HL-60 (cell line): ENCODE measurements at regions not wholly inside any gene's neighbourhood (a gene's known extent, or its start where the extent isn't known, plus 50 kb on each side); places are given as distances from the start of the nearest gene placed in this dataset.

Experiments used
- DNase-seq, 2 experiments: peaks; one replicate each; pipeline ENCODE4 v3.0.0-alpha.2; 2010 to 2020; ENCODE audit warnings: low read depth in 1 of 2, low spot score in 1 of 2
- H3K27ac ChIP-seq: fragments of 250-450 bp; sonication (Bioruptor Pico); replicated peaks from 2 replicates; pipeline ENCODE4 v1.5.1; 2020; ENCODE audit warnings: mild to moderate bottlenecking, moderate library complexity
- H3K27me3 ChIP-seq: fragments of 250-450 bp; sonication (Bioruptor Pico); 2 replicates; pipeline ENCODE4 v1.5.1; 2021; ENCODE audit warnings: mild to moderate bottlenecking, moderate library complexity; ENCODE audit not compliant: insufficient read depth, poor library complexity, severe bottlenecking
- H3K4me3 ChIP-seq: replicated peaks from 2 replicates; pipeline ENCODE4 v1.5.1; 2011; ENCODE audit warnings: mild to moderate bottlenecking, control low read depth, low read length; ENCODE audit not compliant: insufficient read depth
- CTCF ChIP-seq: IDR thresholded peaks from one replicate; pipeline ENCODE4 v1.5.1; 2011; ENCODE audit warnings: low read length, control low read depth, inconsistent platforms; ENCODE audit not compliant: insufficient read depth
- GABPA ChIP-seq: IDR thresholded peaks from 2 replicates; pipeline ENCODE4 v1.6.1; 2012; ENCODE audit warnings: low read depth
- POLR2AphosphoS5 ChIP-seq: IDR thresholded peaks from 2 replicates; pipeline ENCODE4 v1.6.1; 2012; ENCODE audit warnings: low read depth
- SPI1 ChIP-seq: IDR thresholded peaks from 2 replicates; pipeline ENCODE4 v1.6.1; 2012; ENCODE audit warnings: low read depth, mild to moderate bottlenecking, borderline replicate concordance
- TF ChIP-seq, protein P1 (sequence below): IDR thresholded peaks from 2 replicates; pipeline ENCODE4 v1.6.1; 2012; ENCODE audit warnings: low read depth; ENCODE audit not compliant: insufficient replicate concordance

DNA sequence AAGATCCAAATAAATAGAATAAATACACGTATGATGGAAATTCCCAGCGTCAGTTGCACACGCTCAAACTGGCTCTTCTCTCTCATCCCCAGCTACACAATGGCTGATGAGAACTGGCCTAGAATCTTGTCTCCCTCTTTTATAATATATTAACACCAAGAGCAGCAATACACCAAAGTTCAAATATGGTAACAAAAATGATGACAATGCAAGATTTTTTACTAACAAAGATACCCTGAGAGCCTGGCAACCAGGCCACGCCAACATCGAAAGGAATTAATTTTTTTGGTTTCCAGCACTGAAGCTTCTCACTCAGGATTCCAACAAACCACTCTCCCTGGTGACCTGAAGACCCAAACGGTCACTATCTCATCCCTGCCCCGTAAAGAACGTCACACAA lies 302.7 kb upstream of the ID2 start:
- TF ChIP-seq GABPA (no peak), SPI1 (no peak), POLR2AphosphoS5 (no peak), CTCF (no peak)
- TF ChIP-seq, protein P1, sequence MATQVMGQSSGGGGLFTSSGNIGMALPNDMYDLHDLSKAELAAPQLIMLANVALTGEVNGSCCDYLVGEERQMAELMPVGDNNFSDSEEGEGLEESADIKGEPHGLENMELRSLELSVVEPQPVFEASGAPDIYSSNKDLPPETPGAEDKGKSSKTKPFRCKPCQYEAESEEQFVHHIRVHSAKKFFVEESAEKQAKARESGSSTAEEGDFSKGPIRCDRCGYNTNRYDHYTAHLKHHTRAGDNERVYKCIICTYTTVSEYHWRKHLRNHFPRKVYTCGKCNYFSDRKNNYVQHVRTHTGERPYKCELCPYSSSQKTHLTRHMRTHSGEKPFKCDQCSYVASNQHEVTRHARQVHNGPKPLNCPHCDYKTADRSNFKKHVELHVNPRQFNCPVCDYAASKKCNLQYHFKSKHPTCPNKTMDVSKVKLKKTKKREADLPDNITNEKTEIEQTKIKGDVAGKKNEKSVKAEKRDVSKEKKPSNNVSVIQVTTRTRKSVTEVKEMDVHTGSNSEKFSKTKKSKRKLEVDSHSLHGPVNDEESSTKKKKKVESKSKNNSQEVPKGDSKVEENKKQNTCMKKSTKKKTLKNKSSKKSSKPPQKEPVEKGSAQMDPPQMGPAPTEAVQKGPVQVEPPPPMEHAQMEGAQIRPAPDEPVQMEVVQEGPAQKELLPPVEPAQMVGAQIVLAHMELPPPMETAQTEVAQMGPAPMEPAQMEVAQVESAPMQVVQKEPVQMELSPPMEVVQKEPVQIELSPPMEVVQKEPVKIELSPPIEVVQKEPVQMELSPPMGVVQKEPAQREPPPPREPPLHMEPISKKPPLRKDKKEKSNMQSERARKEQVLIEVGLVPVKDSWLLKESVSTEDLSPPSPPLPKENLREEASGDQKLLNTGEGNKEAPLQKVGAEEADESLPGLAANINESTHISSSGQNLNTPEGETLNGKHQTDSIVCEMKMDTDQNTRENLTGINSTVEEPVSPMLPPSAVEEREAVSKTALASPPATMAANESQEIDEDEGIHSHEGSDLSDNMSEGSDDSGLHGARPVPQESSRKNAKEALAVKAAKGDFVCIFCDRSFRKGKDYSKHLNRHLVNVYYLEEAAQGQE = no peak
- Histone ChIP-seq H3K27me3 (no peaks in the 10 kb centered on the region), H3K27ac (no peak overlapping the region), H3K4me3 (no peak overlapping the region)
- no peak for DNase-seq

GRCh38 chr2:8379549-8379948 lies 302.3 kb upstream of the ID2 start:
- no peak for DNase-seq
- no peaks in the 10 kb centered on the region for H3K27me3 ChIP-seq
- no peak overlapping the region for H3K4me3 ChIP-seq
- no peak overlapping the region for H3K27ac ChIP-seq
- no peak for TF ChIP-seq POLR2AphosphoS5
- TF ChIP-seq, protein P1 = no peak

DNA sequence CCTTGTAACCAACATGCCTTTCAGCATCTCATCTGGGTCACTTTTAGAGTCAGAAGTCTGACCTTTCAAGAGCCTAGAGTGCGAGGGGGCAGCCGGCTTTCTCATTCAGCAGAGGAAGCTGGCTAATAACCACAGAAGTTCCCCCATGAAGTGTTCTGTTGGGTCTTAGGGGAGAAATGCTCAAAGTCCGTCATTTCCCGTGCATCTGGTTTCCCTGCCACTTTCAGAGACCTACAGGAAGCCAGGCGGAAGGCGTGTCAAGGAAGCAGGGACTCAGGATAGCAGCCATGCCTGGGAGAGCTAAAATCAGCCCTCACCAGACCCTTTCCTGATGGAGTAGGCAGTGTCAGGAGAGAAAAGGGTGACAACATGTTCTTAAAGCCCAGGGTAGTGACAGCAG lies 301.8 kb upstream of the ID2 start:
- TF ChIP-seq GABPA (no peak), CTCF (no peak), SPI1 (no peak), POLR2AphosphoS5 (no peak)
- TF ChIP-seq, protein P1 = no peak
- Histone ChIP-seq H3K4me3 (no peak overlapping the region), H3K27ac (no peak overlapping the region), H3K27me3 (no peaks in the 10 kb centered on the region)
- no peak for DNase-seq

- Histone ChIP-seq H3K4me3 (no peak overlapping the region), H3K27ac (no peak overlapping the region), H3K27me3 (no peaks in the 10 kb centered on the region)
- TF ChIP-seq, protein P1 = no peak
- no peak for TF ChIP-seq SPI1
- no peak for TF ChIP-seq CTCF
- TF ChIP-seq POLR2AphosphoS5 = no peak
- no peak for TF ChIP-seq GABPA
- DNase-seq = no peak
These were observed 301.3 kb upstream of the ID2 start for GRCh38 chr2:8380566-8380965.
